Body of pancreas (tissue), 4 donors: ENCODE measurements at regions not wholly inside any gene's neighbourhood (a gene's known extent, or its start where the extent isn't known, plus 50 kb on each side); places are given as distances from the start of the nearest gene placed in this dataset.

Experiments used
- ATAC-seq: fragments of 150-250 bp; one replicate; pipeline ENCODE4 v1.9.1; 2016
- DNase-seq, 4 donors: peaks; one replicate each; pipeline ENCODE4 v3.0.0-alpha.2; 2019
- H3K27ac ChIP-seq, 4 donors: fragments of 200-600 bp; sonication (generic); 1 replicate in 3 of 4; 2 replicates in 1 of 4; pipeline versions ENCODE4 v1.5.1 to v1.6.1; 2016 to 2019; ENCODE audit warnings: mild to moderate bottlenecking in 1 of 4, mixed read lengths in 1 of 4, moderate library complexity in 1 of 4
- H3K27me3 ChIP-seq, 2 donors: fragments of 200-600 bp; sonication (generic); one replicate each; pipeline ENCODE4 v1.6.0; 2016; ENCODE audit warnings: mild to moderate bottlenecking in 1 of 2
- H3K36me3 ChIP-seq, 2 donors: fragments of 200-600 bp; sonication (generic); replicated peaks in 1 of 2; 2 replicates each; pipeline ENCODE4 v1.5.1; 2016; ENCODE audit warnings: low read depth in 2 of 2; ENCODE audit not compliant: insufficient read depth in 1 of 2
- H3K4me1 ChIP-seq: fragments of 200-600 bp; sonication (generic); one replicate; pipeline ENCODE4 v1.6.0; 2016
- H3K4me3 ChIP-seq, 2 donors: fragments of 200-600 bp; sonication (generic); 1 replicate in 1 of 2; 2 replicates in 1 of 2; pipeline ENCODE4 v1.5.1; 2016 to 2019
- H3K9me3 ChIP-seq, 3 donors: fragments of 200-600 bp; sonication (generic); 1 replicate in 2 of 3; 2 replicates in 1 of 3; pipeline ENCODE4 v1.5.1; 2016
- CTCF ChIP-seq, 7 experiments: fragments of 450-650 bp in 4 of 7; fragments of 200-600 bp in 3 of 7; sonication (generic) in 3 of 7; IDR thresholded peaks; one replicate each; pipeline ENCODE4 v1.5.1; 2016 to 2019; ENCODE audit warnings: antibody characterized with exemption in 7 of 7
- POLR2A ChIP-seq, 3 donors: fragments of 450-650 bp; IDR thresholded peaks; one replicate each; pipeline ENCODE4 v1.6.1; 2016; ENCODE audit warnings: antibody characterized with exemption in 3 of 3, mild to moderate bottlenecking in 2 of 3
- WGBS, 2 donors: methylation state at CpG; one replicate each; pipeline ENCODE4 v1.1.5; 2017; 5-methylcytosine and 5-hydroxymethylcytosine counted together
- intact Hi-C: fragments of 100-400 bp; cut with DNase I; formaldehyde crosslinking; loops from one replicate; pipeline ENCODE4 v1.15.1; 2023

GRCh38 chr7:153402721-153403541, 643.4 kb downstream of the ACTR3B start:
- WGBS, 2 donors = 90% methylated on average over 7 of the region's 7 CpGs

GRCh38 chr7:153404124-153404523, 644.6 kb downstream of the ACTR3B start:
- Histone ChIP-seq H3K4me1 (no peaks in the 10 kb centered on the region), H3K4me3 (no peak overlapping the region), H3K27me3 (no peaks in the 10 kb centered on the region), H3K9me3 (peaks cover 0 to 7% (median 0%) of the 10 kb centered on the region in 3 donors), H3K36me3 (no peaks in the 10 kb centered on the region), H3K27ac (no peak overlapping the region)
- no peak for TF ChIP-seq POLR2A (IDR thresholded peaks at IDR 0.05)
- ATAC-seq = no peak
- DNase-seq = no peak
- 79 to 80% methylated on average over 2 of the region's 2 CpGs for WGBS, 2 donors
- intact Hi-C loops = no loop called here

More at GRCh38 chr7:153402721-153403541, 643.4 kb downstream of the ACTR3B start:
- Histone ChIP-seq H3K9me3 (no peaks in the 10 kb centered on the region), H3K4me1 (no peaks in the 10 kb centered on the region), H3K27ac (no peak overlapping the region), H3K4me3 (no peak overlapping the region), H3K36me3 (no peaks in the 10 kb centered on the region), H3K27me3 (no peaks in the 10 kb centered on the region)
- ATAC-seq = no peak
- intact Hi-C loops = no loop called here
- TF ChIP-seq CTCF (IDR thresholded peaks at IDR 0.05) (no peak), POLR2A (IDR thresholded peaks at IDR 0.05) (no peak)
- DNase-seq = no peak

- no peak for ATAC-seq
- no peak overlapping the region for H3K4me3 ChIP-seq
- H3K9me3 ChIP-seq = peaks cover 0 to 7% (median 0%) of the 10 kb centered on the region in 3 donors
- TF ChIP-seq POLR2A (IDR thresholded peaks at IDR 0.05) = no peak
- TF ChIP-seq CTCF (IDR thresholded peaks at IDR 0.05) = no peak
- no peak overlapping the region for H3K27ac ChIP-seq
- H3K4me1 ChIP-seq = no peaks in the 10 kb centered on the region
- intact Hi-C loops = no loop called here
- no peak for DNase-seq
- no peaks in the 10 kb centered on the region for H3K27me3 ChIP-seq
- 88 to 90% methylated on average over 9 of the region's 9 CpGs for WGBS, 2 donors
- H3K36me3 ChIP-seq = no peaks in the 10 kb centered on the region
Measured at GRCh38 chr7:153404781-153405279, 645.3 kb downstream of the ACTR3B start.

- Histone ChIP-seq H3K9me3 (peaks cover 0 to 7% (median 0%) of the 10 kb centered on the region in 3 donors), H3K36me3 (no peaks in the 10 kb centered on the region), H3K27ac (no peak overlapping the region), H3K4me1 (no peaks in the 10 kb centered on the region), H3K27me3 (no peaks in the 10 kb centered on the region), H3K4me3 (no peak overlapping the region)
- no peak for TF ChIP-seq CTCF (IDR thresholded peaks at IDR 0.05)
- TF ChIP-seq POLR2A (IDR thresholded peaks at IDR 0.05) = no peak
- intact Hi-C loops = no loop called here
- DNase-seq = no peak
- no peak for ATAC-seq
- 74 to 75% methylated on average over 7 of the region's 7 CpGs for WGBS, 2 donors
Measured at GRCh38 chr7:153405704-153406485, 646.3 kb upstream of the DPP6 start.

GRCh38 chr7:153406486-153406872, 645.7 kb upstream of the DPP6 start:
- no peak for TF ChIP-seq CTCF (IDR thresholded peaks at IDR 0.05)
- TF ChIP-seq POLR2A (IDR thresholded peaks at IDR 0.05) = no peak
- Histone ChIP-seq H3K27ac (no peak overlapping the region), H3K36me3 (no peaks in the 10 kb centered on the region), H3K4me1 (no peaks in the 10 kb centered on the region), H3K9me3 (peaks cover 0 to 7% (median 0%) of the 10 kb centered on the region in 3 donors), H3K27me3 (no peaks in the 10 kb centered on the region), H3K4me3 (no peak overlapping the region)
- intact Hi-C loops = no loop called here
- ATAC-seq (no peak), DNase-seq (no peak)
- WGBS, 2 donors = 57 to 59% methylated on average over 6 of the region's 6 CpGs
